Panc1 (cell line): ENCODE measurements at regions not wholly inside any gene's neighbourhood (a gene's known extent, or its start where the extent isn't known, plus 50 kb on each side); places are given as distances from the start of the nearest gene placed in this dataset.

ENCODE experiments used
- ATAC-seq: fragments of 200-7000 bp; cut with Tn5 transposase; 2 replicates; pipeline ENCODE4 v1.9.1; 2020; ENCODE audit warnings: mild to moderate bottlenecking, moderate library complexity
- BruUV-seq: library from RNA; stranded (reverse); fragments of 400-500 nt; replicated peaks from 2 replicates; lab custom pipeline; 2021; lab: Mats Ljungman, UMichigan
- CTCF ChIA-PET: fragments of 300-600 bp; sonication (Branson Sonifier 250); formaldehyde crosslinking; loops from one replicate; lab custom pipeline; 2022; ENCODE audit warnings: antibody characterized with exemption; lab: Charles Lee
- POLR2A ChIA-PET: fragments of 300-600 bp; sonication (Branson Sonifier 250); formaldehyde crosslinking; loops from one replicate; lab custom pipeline; 2022; ENCODE audit warnings: antibody characterized with exemption; lab: Charles Lee
- DNase-seq: peaks from one replicate; pipeline ENCODE4 v3.0.0-alpha.2; 2010; ENCODE audit warnings: low read depth, low spot score
- H3K27ac ChIP-seq: 2 replicates; pipeline ENCODE4 v1.5.1; 2011; ENCODE audit warnings: mild to moderate bottlenecking, low read length, inconsistent platforms
- H3K27me3 ChIP-seq: fragments of 200-500 bp; sonication (Bioruptor generic); 2 replicates; pipeline ENCODE4 v1.6.0; 2014; ENCODE audit warnings: low read length, inconsistent platforms; ENCODE audit not compliant: control insufficient read depth, insufficient read depth
- H3K36me3 ChIP-seq: fragments of 200-500 bp; sonication (Bioruptor generic); 2 replicates; pipeline ENCODE4 v1.5.1; 2014; ENCODE audit warnings: inconsistent platforms, mild to moderate bottlenecking, low read length, moderate library complexity; ENCODE audit not compliant: control insufficient read depth, insufficient read depth
- H3K4me1 ChIP-seq: 2 replicates; pipeline ENCODE4 v1.5.1; 2011; ENCODE audit warnings: inconsistent platforms, mild to moderate bottlenecking, low read length, moderate library complexity; ENCODE audit not compliant: control insufficient read depth, insufficient read depth
- H3K4me3 ChIP-seq, 2 experiments: 2 replicates each; pipeline ENCODE4 v1.5.1; 2011 to 2012; ENCODE audit warnings: low read depth in 2 of 2, low read length in 2 of 2, mild to moderate bottlenecking in 2 of 2, inconsistent platforms in 1 of 2, moderate library complexity in 1 of 2
- H3K9me3 ChIP-seq: fragments of 200-500 bp; sonication (Bioruptor generic); 2 replicates; pipeline ENCODE4 v1.5.1; 2014; ENCODE audit warnings: low read depth, mild to moderate bottlenecking, inconsistent platforms, low read length, moderate library complexity; ENCODE audit not compliant: control insufficient read depth, insufficient read depth
- CTCF ChIP-seq: fragments of 450-650 bp; IDR thresholded peaks from 2 replicates; pipeline ENCODE4 v1.5.1; 2017; ENCODE audit warnings: mild to moderate bottlenecking
- POLR2AphosphoS5 ChIP-seq: IDR thresholded peaks from 2 replicates; pipeline ENCODE4 v1.6.1; 2012; ENCODE audit warnings: mild to moderate bottlenecking, low read depth, low read length, moderate library complexity
- REST ChIP-seq, 2 experiments: IDR thresholded peaks; 2 replicates each; pipeline ENCODE4 v1.6.1; 2011 to 2012; ENCODE audit warnings: low read depth in 2 of 2, control low read depth in 1 of 2, low read length in 1 of 2, mild to moderate bottlenecking in 1 of 2, moderate library complexity in 1 of 2; ENCODE audit not compliant: insufficient read depth in 1 of 2
- SIN3A ChIP-seq: IDR thresholded peaks from 2 replicates; pipeline ENCODE4 v1.6.1; 2012; ENCODE audit warnings: low read depth, mild to moderate bottlenecking, low read length, moderate library complexity, borderline replicate concordance; ENCODE audit not compliant: insufficient read depth
- TCF7L2 ChIP-seq: IDR thresholded peaks from 2 replicates; pipeline ENCODE4 v1.6.1; 2011; ENCODE audit warnings: mild to moderate bottlenecking, low read depth, low read length, inconsistent platforms
- in situ Hi-C: cut with HindIII; loops from 2 replicates; pipeline ENCODE4 v1.10.0; 2016; ENCODE audit warnings: low sequenced_read_pairs, low pct_unique_long_range_greater_than_20kb
- intact Hi-C: fragments of 100-400 bp; cut with micrococcal nuclease; formaldehyde crosslinking; loops from one replicate; pipeline ENCODE4 v1.10.0; 2022; ENCODE audit not compliant: unreplicated experiment

GRCh38 chr7:46479680-46480079 is 558.6 kb upstream of the IGFBP3 start:
- TF ChIP-seq TCF7L2 (no peak), CTCF (no peak), REST (IDR thresholded peaks at IDR 0.05; ENCODE audit: insufficient read depth in 1 of 2, low read depth in 2 of 2, low read length in 1 of 2) (no peak), SIN3A (no peak), POLR2AphosphoS5 (no peak)
- H3K36me3 ChIP-seq: no peaks in the 10 kb centered on the region
- H3K4me1 ChIP-seq: no peaks in the 10 kb centered on the region
- no TSS peak for BruUV-seq
- POLR2A ChIA-PET: no interaction called here
- H3K27ac ChIP-seq: no peak overlapping the region
- intact Hi-C loops: no loop called here
- no peaks in the 10 kb centered on the region for H3K27me3 ChIP-seq
- in situ Hi-C loops: no loop called here
- CTCF ChIA-PET: no interaction called here
- no peaks in the 10 kb centered on the region for H3K9me3 ChIP-seq
- DNase-seq (no peak), ATAC-seq (no peak)
- no peak overlapping the region for H3K4me3 ChIP-seq

- H3K27ac ChIP-seq: no peak overlapping the region
- no TSS peak for BruUV-seq
- no peak for ATAC-seq
- no peak for DNase-seq
- CTCF ChIA-PET: no interaction called here
- TF ChIP-seq REST (IDR thresholded peaks at IDR 0.05; ENCODE audit: insufficient read depth in 1 of 2, low read depth in 2 of 2, low read length in 1 of 2) (no peak), TCF7L2 (no peak), POLR2AphosphoS5 (no peak), SIN3A (no peak), CTCF (no peak)
- no peak overlapping the region for H3K4me3 ChIP-seq
- POLR2A ChIA-PET: no interaction called here
- H3K36me3 ChIP-seq: no peaks in the 10 kb centered on the region
- H3K9me3 ChIP-seq: no peaks in the 10 kb centered on the region
- in situ Hi-C loops (no loop called here), intact Hi-C loops (no loop called here)
- no peaks in the 10 kb centered on the region for H3K27me3 ChIP-seq
- H3K4me1 ChIP-seq: no peaks in the 10 kb centered on the region
Observed at GRCh38 chr7:46478046-46478445, 557.0 kb upstream of the IGFBP3 start.
